ENCODE measurements at regions not wholly inside any gene's neighbourhood (a gene's known extent, or its start where the extent isn't known, plus 50 kb on each side); places are given as distances from the start of the nearest gene placed in this dataset.

DNA sequence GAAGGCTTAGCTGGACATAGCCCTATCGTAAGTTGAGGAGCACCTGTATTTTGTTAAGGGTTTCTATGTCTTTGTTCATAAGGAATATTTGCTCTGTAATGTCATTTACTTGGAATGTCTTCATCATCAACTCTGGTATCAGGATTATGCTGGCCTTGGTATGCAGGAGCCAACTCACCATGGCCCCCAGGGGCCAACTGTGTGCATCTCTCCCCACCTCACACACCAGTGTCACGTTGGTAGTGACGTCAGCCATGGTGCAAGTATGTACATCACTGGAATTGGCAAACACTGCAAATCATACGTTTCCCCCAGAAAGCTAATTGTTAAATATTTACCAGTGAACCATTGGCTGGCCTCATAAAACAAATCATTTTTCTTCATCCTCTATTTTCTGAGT lies 70.8 kb downstream of the YTHDF1 start:
- ATAC-seq = no peak
- H3K4me3 ChIP-seq = no peak overlapping the region
- intact Hi-C loops (cut with DNase I) = no loop called here

DNA sequence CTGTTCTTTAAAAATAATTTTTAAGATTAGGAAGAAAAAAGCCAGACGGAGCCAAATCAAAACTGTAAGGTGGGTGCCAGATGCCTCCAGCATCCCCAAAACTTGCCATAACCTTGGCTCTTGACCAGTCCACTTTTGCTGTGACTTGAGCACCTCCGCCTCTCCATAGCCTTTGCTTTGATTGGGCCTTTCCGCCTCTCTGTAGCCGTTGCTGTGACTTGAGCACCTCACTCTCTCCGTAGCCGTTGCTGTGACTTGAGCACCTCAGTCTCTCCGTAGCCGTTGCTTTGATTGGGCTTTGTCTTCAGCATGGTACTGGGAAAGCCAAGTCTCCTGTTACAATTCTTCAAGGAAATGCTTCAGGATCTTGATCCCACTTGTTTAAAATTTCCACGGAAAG lies 73.0 kb downstream of the YTHDF1 start:
- DNase-seq = no peak
- Histone ChIP-seq H3K27ac (no peak overlapping the region), H3K36me3 (no peaks in the 10 kb centered on the region), H3K27me3 (peaks cover 37% of the 10 kb centered on the region), H3K4me1 (no peaks in the 10 kb centered on the region), H3K9me3 (peaks cover 10% of the 10 kb centered on the region), H3K4me3 (no peak overlapping the region)
- TF ChIP-seq, protein P1, sequence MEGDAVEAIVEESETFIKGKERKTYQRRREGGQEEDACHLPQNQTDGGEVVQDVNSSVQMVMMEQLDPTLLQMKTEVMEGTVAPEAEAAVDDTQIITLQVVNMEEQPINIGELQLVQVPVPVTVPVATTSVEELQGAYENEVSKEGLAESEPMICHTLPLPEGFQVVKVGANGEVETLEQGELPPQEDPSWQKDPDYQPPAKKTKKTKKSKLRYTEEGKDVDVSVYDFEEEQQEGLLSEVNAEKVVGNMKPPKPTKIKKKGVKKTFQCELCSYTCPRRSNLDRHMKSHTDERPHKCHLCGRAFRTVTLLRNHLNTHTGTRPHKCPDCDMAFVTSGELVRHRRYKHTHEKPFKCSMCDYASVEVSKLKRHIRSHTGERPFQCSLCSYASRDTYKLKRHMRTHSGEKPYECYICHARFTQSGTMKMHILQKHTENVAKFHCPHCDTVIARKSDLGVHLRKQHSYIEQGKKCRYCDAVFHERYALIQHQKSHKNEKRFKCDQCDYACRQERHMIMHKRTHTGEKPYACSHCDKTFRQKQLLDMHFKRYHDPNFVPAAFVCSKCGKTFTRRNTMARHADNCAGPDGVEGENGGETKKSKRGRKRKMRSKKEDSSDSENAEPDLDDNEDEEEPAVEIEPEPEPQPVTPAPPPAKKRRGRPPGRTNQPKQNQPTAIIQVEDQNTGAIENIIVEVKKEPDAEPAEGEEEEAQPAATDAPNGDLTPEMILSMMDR (IDR thresholded peaks at IDR 0.05) = no peak
- ATAC-seq = no peak
- intact Hi-C loops (cut with DNase I) = no loop called here

More for the DNA sequence above, 70.8 kb downstream of the YTHDF1 start:
- H3K27me3 ChIP-seq = peaks cover 32% of the 10 kb centered on the region
- H3K4me1 ChIP-seq = no peaks in the 10 kb centered on the region
- no peak overlapping the region for H3K27ac ChIP-seq
- H3K36me3 ChIP-seq = no peaks in the 10 kb centered on the region
- H3K9me3 ChIP-seq = peaks cover 12% of the 10 kb centered on the region
- DNase-seq = no peak
- TF ChIP-seq, protein P1 (IDR thresholded peaks at IDR 0.05) = no peak

DNA sequence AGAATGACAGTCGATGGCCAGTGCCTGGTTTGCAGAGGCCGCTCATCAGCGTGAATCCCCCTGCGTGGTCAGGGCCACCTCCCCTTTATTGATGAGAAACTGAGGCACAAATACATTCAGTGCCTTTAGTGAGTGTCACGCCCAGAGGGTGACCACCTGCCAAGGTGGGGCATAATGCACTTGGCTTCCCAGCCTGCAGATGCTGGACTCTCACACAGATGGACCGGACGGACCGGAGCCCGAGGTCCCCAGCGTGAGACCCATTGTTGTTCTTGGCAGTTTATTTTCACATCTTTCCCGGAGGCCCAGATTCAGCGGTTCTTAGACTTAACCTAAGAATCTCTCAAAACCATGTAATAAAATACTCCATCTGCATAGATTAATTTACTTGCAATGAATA lies 74.4 kb downstream of the YTHDF1 start:
- Histone ChIP-seq H3K27me3 (peaks cover 28% of the 10 kb centered on the region), H3K36me3 (no peaks in the 10 kb centered on the region), H3K4me1 (no peaks in the 10 kb centered on the region), H3K4me3 (no peak overlapping the region), H3K27ac (no peak overlapping the region), H3K9me3 (no peaks in the 10 kb centered on the region)
- DNase-seq (no peak), ATAC-seq (no peak)
- intact Hi-C loops (cut with DNase I) = no loop called here
- TF ChIP-seq, protein P1 (IDR thresholded peaks at IDR 0.05) = no peak

DNA sequence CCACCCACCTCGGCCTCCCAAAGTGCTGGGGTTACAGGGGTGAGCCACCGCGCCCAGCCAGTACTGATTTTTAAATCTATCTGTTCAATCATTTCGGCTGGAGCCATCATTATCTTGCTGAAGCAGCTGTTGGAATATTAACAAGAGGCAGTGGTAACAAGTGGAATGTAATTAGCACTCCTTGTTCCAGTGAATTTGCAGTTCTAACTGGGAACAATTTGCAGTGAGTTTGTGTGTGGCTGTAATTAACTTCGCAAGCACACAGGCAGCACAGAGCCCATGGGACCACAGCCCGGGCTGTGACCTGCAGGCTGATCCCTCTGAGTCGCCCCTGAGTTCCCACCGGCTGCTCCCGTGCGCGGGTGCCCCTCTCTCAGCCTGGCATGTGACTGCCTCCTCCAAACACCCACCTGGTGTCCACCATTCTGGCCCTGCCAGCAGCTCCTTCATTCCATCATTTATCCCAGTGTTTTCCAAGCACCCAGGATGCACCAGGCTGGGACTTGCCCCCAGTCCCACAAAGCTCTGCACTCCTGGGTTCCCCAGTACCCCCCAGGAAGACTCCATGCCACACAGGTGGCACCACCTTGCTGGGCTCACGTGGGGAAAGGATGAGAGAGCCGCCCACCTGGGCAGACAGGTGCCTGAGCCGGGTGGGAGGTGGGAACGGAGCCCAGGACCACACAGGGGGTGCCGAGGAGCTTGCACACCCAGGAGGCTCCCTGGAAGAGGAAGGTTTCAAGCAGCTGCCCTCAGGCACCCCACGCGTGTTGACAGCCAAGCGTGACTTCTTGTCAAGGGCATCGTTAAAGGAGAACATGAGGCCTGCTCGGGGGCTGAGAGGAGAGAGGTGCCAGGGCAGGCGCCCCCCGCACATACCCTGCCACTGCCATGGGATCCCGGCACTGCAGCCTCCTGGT lies 75.2 kb downstream of the YTHDF1 start:
- no peak for DNase-seq
- no peaks in the 10 kb centered on the region for H3K9me3 ChIP-seq
- H3K4me3 ChIP-seq = no peak overlapping the region
- ATAC-seq = no peak
- TF ChIP-seq, protein P1 (IDR thresholded peaks at IDR 0.05) = no peak
- no peaks in the 10 kb centered on the region for H3K4me1 ChIP-seq
- intact Hi-C loops (cut with DNase I) = no loop called here
- no peaks in the 10 kb centered on the region for H3K36me3 ChIP-seq
- peaks cover 26% of the 10 kb centered on the region for H3K27me3 ChIP-seq
- no peak overlapping the region for H3K27ac ChIP-seq

DNA sequence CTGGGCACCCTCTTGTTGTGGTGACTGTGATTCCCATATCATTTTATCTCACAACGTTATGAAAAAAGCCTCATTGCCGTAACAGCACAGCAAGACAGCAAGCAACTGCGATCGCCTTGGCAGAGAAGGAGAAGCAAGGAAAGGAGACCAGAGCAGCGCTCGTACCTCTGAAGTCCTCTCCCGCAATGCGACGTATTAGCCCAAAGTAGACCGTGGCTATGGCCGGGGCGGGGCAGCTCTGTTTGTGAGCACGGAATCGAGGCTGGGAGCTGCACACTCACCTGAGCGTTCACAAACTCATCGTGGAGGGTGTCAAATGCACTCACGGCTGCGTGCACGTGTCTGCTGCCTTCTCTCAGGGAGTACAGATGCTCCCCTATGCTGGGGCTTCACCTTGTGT lies 76.1 kb downstream of the YTHDF1 start:
- intact Hi-C loops (cut with DNase I) = no loop called here
- no peak for DNase-seq
- no peak for ATAC-seq
- TF ChIP-seq, protein P1 (IDR thresholded peaks at IDR 0.05) = no peak
- Histone ChIP-seq H3K27me3 (peaks cover 19% of the 10 kb centered on the region), H3K27ac (no peak overlapping the region), H3K36me3 (no peaks in the 10 kb centered on the region), H3K4me3 (no peak overlapping the region), H3K4me1 (no peaks in the 10 kb centered on the region), H3K9me3 (no peaks in the 10 kb centered on the region)
